NB4 (cell line): ENCODE measurements at regions not wholly inside any gene's neighbourhood (a gene's known extent, or its start where the extent isn't known, plus 50 kb on each side); places are given as distances from the start of the nearest gene placed in this dataset.
"Not testable (repeated sequence)": the region's sequence is repeated elsewhere in the genome, so short reads cannot be mapped to it uniquely, and the experiment has no call there.

Experiments used
- DNase-seq: peaks from one replicate; pipeline ENCODE4 v3.0.0; 2010; ENCODE audit warnings: low read depth
- H3K4me3 ChIP-seq: one replicate; pipeline ENCODE4 v1.5.1; 2011; ENCODE audit warnings: mild to moderate bottlenecking, low read depth, low read length, moderate library complexity
- CTCF ChIP-seq: IDR thresholded peaks from one replicate; pipeline ENCODE4 v1.5.1; 2012; ENCODE audit warnings: low read depth, low read length
- MAX ChIP-seq: IDR thresholded peaks from 2 replicates; pipeline ENCODE4 v1.6.1; 2011; ENCODE audit warnings: low read depth, low read length
- MYC ChIP-seq: IDR thresholded peaks from 2 replicates; pipeline ENCODE4 v1.6.1; 2011; ENCODE audit warnings: low read depth, low read length
- POLR2A ChIP-seq: IDR thresholded peaks from 2 replicates; pipeline ENCODE4 v1.6.1; 2011; ENCODE audit warnings: mild to moderate bottlenecking; ENCODE audit not compliant: insufficient read length; ENCODE audit errors: extremely low read depth

- DNase-seq, result peak; percentile 44
- H3K4me3 ChIP-seq, result no peak overlapping the region
- TF ChIP-seq POLR2A (no peak), MYC (no peak), CTCF (no peak), MAX (no peak)
Observed at GRCh38 chr3:23726811-23727548, 78.8 kb upstream of the UBE2E1 start.

- no peak for DNase-seq
- H3K4me3 ChIP-seq, result no peak overlapping the region
- TF ChIP-seq POLR2A (no peak), MAX (no peak), MYC (no peak)
Observed at GRCh38 chr3:23728601-23729117, 77.1 kb upstream of the UBE2E1 start.

GRCh38 chr3:23729362-23729761, 76.4 kb upstream of the UBE2E1 start:
- DNase-seq, H3K4me3 ChIP-seq: not testable (repeated sequence)

- no peak for DNase-seq
- TF ChIP-seq MYC (no peak), MAX (no peak), POLR2A (no peak), CTCF (no peak)
- no peak overlapping the region for H3K4me3 ChIP-seq
Observed at GRCh38 chr3:23734481-23734880, 71.3 kb upstream of the UBE2E1 start.

- no peak for TF ChIP-seq MAX
- no peak for DNase-seq
- no peak overlapping the region for H3K4me3 ChIP-seq
Observed at GRCh38 chr3:23735062-23735461, 70.7 kb upstream of the UBE2E1 start.

- H3K4me3 ChIP-seq, result no peak overlapping the region
- DNase-seq, result no peak
- TF ChIP-seq POLR2A, result no peak
- no peak for TF ChIP-seq CTCF
- TF ChIP-seq MYC, result no peak
- no peak for TF ChIP-seq MAX
Observed at GRCh38 chr3:23735535-23736326, 70.0 kb upstream of the UBE2E1 start.

GRCh38 chr3:23738944-23739343, 66.8 kb upstream of the UBE2E1 start:
- TF ChIP-seq MAX (no peak), MYC (no peak), POLR2A (no peak), CTCF (no peak)
- DNase-seq, result no peak
- H3K4me3 ChIP-seq, result no peak overlapping the region
